ENCODE measurements at regions not wholly inside any gene's neighbourhood (a gene's known extent, or its start where the extent isn't known, plus 50 kb on each side); places are given as distances from the start of the nearest gene placed in this dataset.

- intact Hi-C loops (cut with DNase I), result no loop called here
- DNase-seq, result no peak
- Histone ChIP-seq H3K36me3 (no peaks in the 10 kb centered on the region), H3K27ac (no peak overlapping the region), H3K9me3 (no peaks in the 10 kb centered on the region), H3K4me3 (no peak overlapping the region), H3K27me3 (no peaks in the 10 kb centered on the region), H3K4me1 (no peaks in the 10 kb centered on the region), H3K9ac (ENCODE audit: low read depth in 2 of 2, low read length in 2 of 2) (no peak overlapping the region)
- TF ChIP-seq CTCF (IDR thresholded peaks at IDR 0.05), result no peak
Observed at GRCh38 chr7:81210137-81211064, 291.6 kb upstream of the SEMA3C start.

GRCh38 chr7:81209059-81209458 is 290.2 kb upstream of the SEMA3C start:
- intact Hi-C loops (cut with DNase I), result no loop called here
- H3K36me3 ChIP-seq, result no peaks in the 10 kb centered on the region
- H3K4me1 ChIP-seq, result no peaks in the 10 kb centered on the region
- DNase-seq, result no peak
- H3K27ac ChIP-seq, result no peak overlapping the region
- no peak overlapping the region for H3K4me3 ChIP-seq
- H3K9me3 ChIP-seq, result no peaks in the 10 kb centered on the region
- TF ChIP-seq CTCF (IDR thresholded peaks at IDR 0.05), result no peak
- H3K9ac ChIP-seq (ENCODE audit: low read depth in 2 of 2, low read length in 2 of 2), result no peak overlapping the region
- no peaks in the 10 kb centered on the region for H3K27me3 ChIP-seq

- no peak for TF ChIP-seq CTCF (IDR thresholded peaks at IDR 0.05)
- H3K27me3 ChIP-seq, result no peaks in the 10 kb centered on the region
- intact Hi-C loops (cut with DNase I), result no loop called here
- H3K9ac ChIP-seq (ENCODE audit: low read depth in 2 of 2, low read length in 2 of 2), result no peak overlapping the region
- no peaks in the 10 kb centered on the region for H3K36me3 ChIP-seq
- no peak overlapping the region for H3K27ac ChIP-seq
- DNase-seq, result no peak
- H3K9me3 ChIP-seq, result no peaks in the 10 kb centered on the region
- H3K4me3 ChIP-seq, result no peak overlapping the region
- H3K4me1 ChIP-seq, result no peaks in the 10 kb centered on the region
Observed at GRCh38 chr7:81207801-81208200, 288.9 kb upstream of the SEMA3C start.

DNA sequence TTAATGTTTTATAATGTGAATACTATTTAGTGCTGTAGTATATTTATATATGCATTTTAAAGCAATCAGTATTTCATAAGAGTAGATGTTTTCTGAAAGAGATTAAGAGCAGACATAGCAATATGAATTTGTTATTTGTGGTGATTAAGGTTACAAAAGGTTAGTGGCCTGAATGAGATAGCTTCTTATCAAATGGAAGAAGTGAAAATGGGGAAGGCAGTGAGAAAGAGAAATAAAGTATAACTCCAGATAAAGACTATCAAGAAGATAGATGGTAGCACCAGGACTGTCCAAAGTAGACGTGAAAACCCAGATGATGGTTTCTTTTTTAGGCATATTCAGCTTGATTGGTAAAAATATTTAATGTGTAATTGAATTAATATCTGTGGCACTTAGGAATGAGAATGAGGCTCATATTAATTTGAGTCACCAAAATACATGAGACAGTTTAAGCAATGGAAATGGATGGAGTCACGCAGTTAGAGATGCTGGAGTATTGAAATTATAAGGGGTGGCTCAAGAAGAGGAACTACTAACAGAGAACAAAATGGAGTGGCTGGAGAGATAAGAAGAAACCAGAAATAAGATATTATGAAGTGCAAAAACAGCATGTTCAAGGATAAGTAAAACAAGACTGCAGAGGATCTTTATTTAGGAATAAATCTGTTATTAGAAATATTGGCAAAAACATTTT is 288.0 kb upstream of the SEMA3C start:
- no peaks in the 10 kb centered on the region for H3K36me3 ChIP-seq
- no peak overlapping the region for H3K9ac ChIP-seq (ENCODE audit: low read depth in 2 of 2, low read length in 2 of 2)
- TF ChIP-seq CTCF (IDR thresholded peaks at IDR 0.05), result no peak
- no peak overlapping the region for H3K27ac ChIP-seq
- intact Hi-C loops (cut with DNase I), result no loop called here
- no peak overlapping the region for H3K4me3 ChIP-seq
- no peaks in the 10 kb centered on the region for H3K9me3 ChIP-seq
- DNase-seq, result no peak
- no peaks in the 10 kb centered on the region for H3K27me3 ChIP-seq
- no peaks in the 10 kb centered on the region for H3K4me1 ChIP-seq

DNA sequence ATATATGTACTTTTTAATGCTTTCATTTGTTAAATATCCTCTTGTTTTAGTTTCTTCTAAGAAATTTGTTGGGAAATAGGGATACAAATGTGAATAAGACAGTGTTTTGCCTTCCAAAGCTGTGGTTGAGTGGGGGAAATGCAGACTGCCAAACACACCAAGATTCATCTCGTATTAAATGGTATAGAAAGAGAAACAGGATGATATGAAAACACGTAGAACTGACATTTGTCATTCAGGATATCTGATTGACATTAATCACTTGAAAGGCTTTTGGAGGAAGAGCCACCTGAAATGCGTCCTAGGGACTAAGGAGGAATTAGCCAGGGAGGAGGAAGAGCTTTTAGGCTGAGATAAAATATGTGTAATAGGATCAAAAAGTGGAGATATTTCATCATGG is 287.4 kb upstream of the SEMA3C start:
- Histone ChIP-seq H3K27ac (no peak overlapping the region), H3K36me3 (no peaks in the 10 kb centered on the region), H3K4me1 (no peaks in the 10 kb centered on the region), H3K9me3 (no peaks in the 10 kb centered on the region), H3K4me3 (no peak overlapping the region), H3K27me3 (no peaks in the 10 kb centered on the region), H3K9ac (ENCODE audit: low read depth in 2 of 2, low read length in 2 of 2) (no peak overlapping the region)
- no peak for TF ChIP-seq CTCF (IDR thresholded peaks at IDR 0.05)
- DNase-seq, result no peak
- intact Hi-C loops (cut with DNase I), result no loop called here
